ENCODE measurements at regions not wholly inside any gene's neighbourhood (a gene's known extent, or its start where the extent isn't known, plus 50 kb on each side); places are given as distances from the start of the nearest gene placed in this dataset. TPM values are rescaled to one million over a fixed set of nuclear protein-coding genes. Genes with fewer than 3 reads are reported as not detected.

DNA sequence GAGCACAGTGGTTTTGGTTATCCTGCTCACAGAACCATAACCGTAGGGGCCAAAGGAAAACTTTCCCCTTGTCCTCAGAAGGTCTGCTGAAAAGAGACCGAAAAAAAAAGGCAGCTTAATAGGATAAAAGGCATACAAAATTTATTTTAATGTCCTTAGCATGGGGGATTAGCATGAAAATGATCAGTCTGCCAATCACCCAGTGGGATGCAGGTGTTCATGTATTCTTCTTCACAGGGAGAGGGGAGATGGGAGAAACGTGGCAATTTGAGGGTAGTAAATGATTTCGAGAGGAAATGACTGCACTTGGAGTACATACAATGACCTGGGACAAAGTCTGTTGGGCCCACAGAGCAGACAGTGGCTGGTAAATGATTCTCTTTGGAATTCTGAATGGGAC, 194.0 kb downstream of the AJAP1 start:
- Histone ChIP-seq H3K4me3 (ENCODE audit: low read depth, low read length) (no peak overlapping the region), H3K4me1 (no peaks in the 10 kb centered on the region), H3K36me3 (ENCODE audit: control insufficient read depth, insufficient read depth, low read length) (no peaks in the 10 kb centered on the region), H3K9me3 (no peaks in the 10 kb centered on the region), H3K27me3 (replicated peaks; ENCODE audit: control insufficient read depth, insufficient read depth, low read length) (no peaks in the 10 kb centered on the region)
- H3K27ac Mint-ChIP-seq (ENCODE audit: unreplicated experiment): no peak overlapping the region
- peaks cover 5% of the 10 kb centered on the region for H3K27me3 Mint-ChIP-seq (ENCODE audit: insufficient read depth, unreplicated experiment)
- no peaks in the 10 kb centered on the region for H3K9me3 Mint-ChIP-seq (ENCODE audit: unreplicated experiment)
- DNase-seq: no peak
- H3K4me1 Mint-ChIP-seq (ENCODE audit: low read depth, unreplicated experiment): no peaks in the 10 kb centered on the region
- TF ChIP-seq, protein P1, sequence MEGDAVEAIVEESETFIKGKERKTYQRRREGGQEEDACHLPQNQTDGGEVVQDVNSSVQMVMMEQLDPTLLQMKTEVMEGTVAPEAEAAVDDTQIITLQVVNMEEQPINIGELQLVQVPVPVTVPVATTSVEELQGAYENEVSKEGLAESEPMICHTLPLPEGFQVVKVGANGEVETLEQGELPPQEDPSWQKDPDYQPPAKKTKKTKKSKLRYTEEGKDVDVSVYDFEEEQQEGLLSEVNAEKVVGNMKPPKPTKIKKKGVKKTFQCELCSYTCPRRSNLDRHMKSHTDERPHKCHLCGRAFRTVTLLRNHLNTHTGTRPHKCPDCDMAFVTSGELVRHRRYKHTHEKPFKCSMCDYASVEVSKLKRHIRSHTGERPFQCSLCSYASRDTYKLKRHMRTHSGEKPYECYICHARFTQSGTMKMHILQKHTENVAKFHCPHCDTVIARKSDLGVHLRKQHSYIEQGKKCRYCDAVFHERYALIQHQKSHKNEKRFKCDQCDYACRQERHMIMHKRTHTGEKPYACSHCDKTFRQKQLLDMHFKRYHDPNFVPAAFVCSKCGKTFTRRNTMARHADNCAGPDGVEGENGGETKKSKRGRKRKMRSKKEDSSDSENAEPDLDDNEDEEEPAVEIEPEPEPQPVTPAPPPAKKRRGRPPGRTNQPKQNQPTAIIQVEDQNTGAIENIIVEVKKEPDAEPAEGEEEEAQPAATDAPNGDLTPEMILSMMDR (IDR thresholded peaks at IDR 0.05; ENCODE audit: insufficient read depth in 1 of 2, low read depth in 1 of 2, low read length in 1 of 2, severe bottlenecking in 1 of 2, unreplicated experiment in 1 of 2): no peak
- H3K36me3 Mint-ChIP-seq (ENCODE audit: insufficient read depth, unreplicated experiment): no peaks in the 10 kb centered on the region
- intact Hi-C loops (cut with micrococcal nuclease; ENCODE audit: unreplicated experiment): no loop called here
- POLR2A ChIA-PET: no interaction called here
- CTCF ChIA-PET: no interaction called here
- BruUV-seq (replicated peaks): no TSS peak
- H3K4me3 Mint-ChIP-seq (ENCODE audit: unreplicated experiment): no peak overlapping the region

DNA sequence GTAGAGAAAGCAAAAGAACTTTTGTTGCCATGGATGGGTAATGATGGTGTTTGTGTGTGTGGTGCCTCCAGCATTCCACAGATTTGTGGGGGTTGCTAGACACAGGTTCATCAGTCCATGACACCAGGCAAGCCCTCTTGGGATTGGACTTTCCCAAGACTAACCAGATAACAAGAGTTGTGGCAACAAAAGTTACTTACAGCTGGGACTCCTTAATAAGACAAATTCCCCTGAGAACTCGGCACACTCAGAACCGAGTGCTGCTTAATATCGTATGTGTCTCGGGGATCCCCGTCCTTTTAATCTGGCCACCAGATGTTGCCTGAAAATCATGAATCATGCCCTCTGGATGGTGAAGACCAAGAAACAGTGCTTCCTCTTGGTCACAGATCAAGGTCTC, 193.3 kb downstream of the AJAP1 start:
- peaks cover 5% of the 10 kb centered on the region for H3K27me3 Mint-ChIP-seq (ENCODE audit: insufficient read depth, unreplicated experiment)
- POLR2A ChIA-PET: no interaction called here

More for the DNA sequence above, 193.3 kb downstream of the AJAP1 start:
- no peaks in the 10 kb centered on the region for H3K9me3 ChIP-seq
- Mint-ChIP-seq H3K4me3 (ENCODE audit: unreplicated experiment) (no peak overlapping the region), H3K36me3 (ENCODE audit: insufficient read depth, unreplicated experiment) (no peaks in the 10 kb centered on the region), H3K9me3 (ENCODE audit: unreplicated experiment) (no peaks in the 10 kb centered on the region), H3K27ac (ENCODE audit: unreplicated experiment) (no peak overlapping the region), H3K4me1 (ENCODE audit: low read depth, unreplicated experiment) (no peaks in the 10 kb centered on the region)
- TF ChIP-seq, protein P1 (IDR thresholded peaks at IDR 0.05; ENCODE audit: insufficient read depth in 1 of 2, low read depth in 1 of 2, low read length in 1 of 2, severe bottlenecking in 1 of 2, unreplicated experiment in 1 of 2): no peak
- no peaks in the 10 kb centered on the region for H3K36me3 ChIP-seq (ENCODE audit: control insufficient read depth, insufficient read depth, low read length)
- intact Hi-C loops (cut with micrococcal nuclease; ENCODE audit: unreplicated experiment): no loop called here
- CTCF ChIA-PET: no interaction called here
- H3K27me3 ChIP-seq (replicated peaks; ENCODE audit: control insufficient read depth, insufficient read depth, low read length): no peaks in the 10 kb centered on the region
- no peak for DNase-seq
- H3K4me1 ChIP-seq: no peaks in the 10 kb centered on the region
- no peak overlapping the region for H3K4me3 ChIP-seq (ENCODE audit: low read depth, low read length)
- BruUV-seq (replicated peaks): no TSS peak

Small RNAs in the stretch of these regions (microRNA-seq; reads per million reads assigned to microRNA genes)
- gene MIR4417: not detected

All from Caco-2 (cell line).